NT2/D1 (cell line): ENCODE measurements at regions not wholly inside any gene's neighbourhood (a gene's known extent, or its start where the extent isn't known, plus 50 kb on each side); places are given as distances from the start of the nearest gene placed in this dataset.

ENCODE experiments used
- SUZ12 ChIP-seq: IDR thresholded peaks from 2 replicates; pipeline ENCODE4 v1.6.1; 2011; ENCODE audit not compliant: insufficient read length, insufficient read depth; ENCODE audit errors: extremely low read depth
- YY1 ChIP-seq: IDR thresholded peaks from 2 replicates; pipeline ENCODE4 v1.6.1; 2011; ENCODE audit not compliant: insufficient read length, insufficient read depth
- ZNF274 ChIP-seq: IDR thresholded peaks from 2 replicates; pipeline ENCODE4 v1.6.1; 2011; ENCODE audit warnings: mild to moderate bottlenecking, low read depth, low read length

GRCh38 chrX:34849371-34849770 lies 93.2 kb upstream of the FAM47B start:
- TF ChIP-seq SUZ12 (no peak), YY1 (no peak), ZNF274 (no peak)
